ENCODE measurements at regions not wholly inside any gene's neighbourhood (a gene's known extent, or its start where the extent isn't known, plus 50 kb on each side); places are given as distances from the start of the nearest gene placed in this dataset.

DNA sequence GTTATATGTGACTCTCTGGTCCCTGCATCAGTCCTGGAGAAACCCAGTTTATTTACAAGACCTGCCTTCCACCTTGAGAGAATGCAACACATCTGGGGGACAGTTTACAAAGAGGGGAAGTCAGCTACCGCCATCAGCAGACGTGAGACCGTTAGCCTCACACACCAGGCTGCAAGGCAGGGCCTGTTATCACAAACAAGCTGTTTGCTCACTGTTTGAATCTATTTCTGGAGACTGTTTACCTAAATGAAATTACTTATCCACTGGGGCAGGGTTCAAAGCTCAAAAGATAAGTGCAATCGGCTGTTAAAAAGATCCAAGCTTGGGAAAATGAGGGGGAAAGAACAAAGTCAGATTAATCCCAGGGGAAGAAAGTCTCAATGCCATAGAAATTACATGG is 134.4 kb downstream of the ZNF281 start:
- Histone ChIP-seq H3K27ac (no peak overlapping the region), H3K4me1 (replicated peaks in 1 of 2) (no peaks in the 10 kb centered on the region), H3K4me3 (no peak overlapping the region), H3K9me3 (replicated peaks in 1 of 3) (no peaks in the 10 kb centered on the region), H3K27me3 (no peaks in the 10 kb centered on the region), H3K36me3 (replicated peaks in 1 of 2) (no peaks in the 10 kb centered on the region)
- intact Hi-C loops (cut with DNase I): no loop called here
- DNase-seq: no peak
- no peak for TF ChIP-seq CTCF (IDR thresholded peaks at IDR 0.05)
- TF ChIP-seq POLR2A (IDR thresholded peaks at IDR 0.05): no peak
- WGBS, 4 donors: 38 to 55% (median 51%) methylated on average over 4 of the region's 4 CpGs

- H3K4me1 ChIP-seq (replicated peaks in 1 of 2): no peaks in the 10 kb centered on the region
- H3K27me3 ChIP-seq: no peaks in the 10 kb centered on the region
- 60 to 79% (median 66%) methylated on average over 4 of the region's 4 CpGs for WGBS, 4 donors
- intact Hi-C loops (cut with DNase I): no loop called here
- H3K4me3 ChIP-seq: no peak overlapping the region
- no peak overlapping the region for H3K27ac ChIP-seq
- H3K36me3 ChIP-seq (replicated peaks in 1 of 2): no peaks in the 10 kb centered on the region
- no peak for DNase-seq
- no peaks in the 10 kb centered on the region for H3K9me3 ChIP-seq (replicated peaks in 1 of 3)
- TF ChIP-seq POLR2A (IDR thresholded peaks at IDR 0.05) (no peak), CTCF (IDR thresholded peaks at IDR 0.05) (no peak)
Observed at GRCh38 chr1:200274116-200274515, 135.7 kb downstream of the ZNF281 start.

GRCh38 chr1:200272481-200273068 is 137.3 kb downstream of the ZNF281 start:
- 73 to 87% (median 82%) methylated on average over 4 of the region's 4 CpGs for WGBS, 4 donors
- Histone ChIP-seq H3K4me1 (replicated peaks in 1 of 2) (no peaks in the 10 kb centered on the region), H3K36me3 (replicated peaks in 1 of 2) (no peaks in the 10 kb centered on the region), H3K4me3 (no peak overlapping the region), H3K9me3 (replicated peaks in 1 of 3) (no peaks in the 10 kb centered on the region), H3K27me3 (no peaks in the 10 kb centered on the region), H3K27ac (no peak overlapping the region)
- no peak for DNase-seq
- intact Hi-C loops (cut with DNase I): no loop called here
- no peak for TF ChIP-seq POLR2A (IDR thresholded peaks at IDR 0.05)
- no peak for TF ChIP-seq CTCF (IDR thresholded peaks at IDR 0.05)

DNA sequence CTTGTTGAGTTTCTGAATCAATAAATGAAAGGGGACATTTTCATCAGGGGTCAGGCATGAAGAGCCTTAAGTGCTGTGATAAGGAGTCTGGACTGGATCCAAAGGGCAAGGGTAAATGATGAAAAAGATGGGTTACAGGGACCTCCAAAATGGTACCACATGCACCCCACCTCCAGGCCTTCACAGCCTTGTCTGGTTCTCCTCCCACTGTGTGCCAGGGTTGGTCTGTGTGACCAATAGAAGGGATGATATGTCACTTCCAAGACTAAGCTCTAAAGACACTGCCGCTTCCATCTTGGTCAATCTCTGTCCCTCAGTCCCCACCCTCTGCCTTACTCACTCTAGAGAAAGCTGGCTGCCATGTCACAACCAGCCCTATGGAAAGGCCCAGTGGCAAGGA is 140.6 kb downstream of the ZNF281 start:
- Histone ChIP-seq H3K4me1 (replicated peaks in 1 of 2) (no peaks in the 10 kb centered on the region), H3K36me3 (replicated peaks in 1 of 2) (no peaks in the 10 kb centered on the region), H3K9me3 (replicated peaks in 1 of 3) (no peaks in the 10 kb centered on the region), H3K27me3 (no peaks in the 10 kb centered on the region), H3K27ac (no peak overlapping the region), H3K4me3 (no peak overlapping the region)
- no peak for DNase-seq
- intact Hi-C loops (cut with DNase I): no loop called here
- TF ChIP-seq POLR2A (IDR thresholded peaks at IDR 0.05) (no peak), CTCF (IDR thresholded peaks at IDR 0.05) (no peak)
- 88 to 100% (median 100%) methylated on average over 1 of the region's 1 CpG for WGBS, 4 donors
